ENCODE measurements at regions not wholly inside any gene's neighbourhood (a gene's known extent, or its start where the extent isn't known, plus 50 kb on each side); places are given as distances from the start of the nearest gene placed in this dataset.

DNA sequence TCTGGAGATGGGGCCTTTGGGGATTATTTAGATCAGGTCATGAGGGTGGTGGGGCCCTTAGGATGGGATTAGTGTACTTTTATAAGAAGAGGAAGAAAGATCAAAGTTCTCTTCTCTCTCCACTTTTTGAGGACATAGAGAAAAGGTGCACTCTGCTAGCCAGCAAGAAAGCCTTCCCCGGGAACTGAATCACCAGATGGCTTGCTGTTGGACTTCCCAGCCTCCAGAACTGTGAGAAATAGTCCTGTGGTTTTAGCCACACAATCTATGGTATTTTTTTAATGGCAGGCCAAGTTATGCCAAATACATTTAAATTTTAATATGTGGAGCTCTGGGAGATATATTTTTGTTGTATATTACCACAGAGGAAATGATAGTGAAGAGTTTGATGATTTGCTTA lies 385.8 kb downstream of the KLF12 start:
- peaks cover 8% of the 10 kb centered on the region for H3K36me3 Mint-ChIP-seq
- no peak for TF ChIP-seq GTF2I (CRISPR knock-in tag; conservative IDR thresholded peaks at IDR 0.05)
- TF ChIP-seq, protein P1, sequence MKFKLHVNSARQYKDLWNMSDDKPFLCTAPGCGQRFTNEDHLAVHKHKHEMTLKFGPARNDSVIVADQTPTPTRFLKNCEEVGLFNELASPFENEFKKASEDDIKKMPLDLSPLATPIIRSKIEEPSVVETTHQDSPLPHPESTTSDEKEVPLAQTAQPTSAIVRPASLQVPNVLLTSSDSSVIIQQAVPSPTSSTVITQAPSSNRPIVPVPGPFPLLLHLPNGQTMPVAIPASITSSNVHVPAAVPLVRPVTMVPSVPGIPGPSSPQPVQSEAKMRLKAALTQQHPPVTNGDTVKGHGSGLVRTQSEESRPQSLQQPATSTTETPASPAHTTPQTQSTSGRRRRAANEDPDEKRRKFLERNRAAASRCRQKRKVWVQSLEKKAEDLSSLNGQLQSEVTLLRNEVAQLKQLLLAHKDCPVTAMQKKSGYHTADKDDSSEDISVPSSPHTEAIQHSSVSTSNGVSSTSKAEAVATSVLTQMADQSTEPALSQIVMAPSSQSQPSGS (CRISPR knock-in tag; IDR thresholded peaks at IDR 0.05; ENCODE audit: borderline replicate concordance, low read depth), result no peak
- no peak for TF ChIP-seq CBFB (CRISPR knock-in tag; IDR thresholded peaks at IDR 0.05; ENCODE audit: low read depth)
- no peak for TF ChIP-seq GABPB1 (CRISPR knock-in tag; IDR thresholded peaks at IDR 0.05)
- TF ChIP-seq TEAD1 (CRISPR knock-in tag; IDR thresholded peaks at IDR 0.05), result no peak
- TF ChIP-seq, protein P2, sequence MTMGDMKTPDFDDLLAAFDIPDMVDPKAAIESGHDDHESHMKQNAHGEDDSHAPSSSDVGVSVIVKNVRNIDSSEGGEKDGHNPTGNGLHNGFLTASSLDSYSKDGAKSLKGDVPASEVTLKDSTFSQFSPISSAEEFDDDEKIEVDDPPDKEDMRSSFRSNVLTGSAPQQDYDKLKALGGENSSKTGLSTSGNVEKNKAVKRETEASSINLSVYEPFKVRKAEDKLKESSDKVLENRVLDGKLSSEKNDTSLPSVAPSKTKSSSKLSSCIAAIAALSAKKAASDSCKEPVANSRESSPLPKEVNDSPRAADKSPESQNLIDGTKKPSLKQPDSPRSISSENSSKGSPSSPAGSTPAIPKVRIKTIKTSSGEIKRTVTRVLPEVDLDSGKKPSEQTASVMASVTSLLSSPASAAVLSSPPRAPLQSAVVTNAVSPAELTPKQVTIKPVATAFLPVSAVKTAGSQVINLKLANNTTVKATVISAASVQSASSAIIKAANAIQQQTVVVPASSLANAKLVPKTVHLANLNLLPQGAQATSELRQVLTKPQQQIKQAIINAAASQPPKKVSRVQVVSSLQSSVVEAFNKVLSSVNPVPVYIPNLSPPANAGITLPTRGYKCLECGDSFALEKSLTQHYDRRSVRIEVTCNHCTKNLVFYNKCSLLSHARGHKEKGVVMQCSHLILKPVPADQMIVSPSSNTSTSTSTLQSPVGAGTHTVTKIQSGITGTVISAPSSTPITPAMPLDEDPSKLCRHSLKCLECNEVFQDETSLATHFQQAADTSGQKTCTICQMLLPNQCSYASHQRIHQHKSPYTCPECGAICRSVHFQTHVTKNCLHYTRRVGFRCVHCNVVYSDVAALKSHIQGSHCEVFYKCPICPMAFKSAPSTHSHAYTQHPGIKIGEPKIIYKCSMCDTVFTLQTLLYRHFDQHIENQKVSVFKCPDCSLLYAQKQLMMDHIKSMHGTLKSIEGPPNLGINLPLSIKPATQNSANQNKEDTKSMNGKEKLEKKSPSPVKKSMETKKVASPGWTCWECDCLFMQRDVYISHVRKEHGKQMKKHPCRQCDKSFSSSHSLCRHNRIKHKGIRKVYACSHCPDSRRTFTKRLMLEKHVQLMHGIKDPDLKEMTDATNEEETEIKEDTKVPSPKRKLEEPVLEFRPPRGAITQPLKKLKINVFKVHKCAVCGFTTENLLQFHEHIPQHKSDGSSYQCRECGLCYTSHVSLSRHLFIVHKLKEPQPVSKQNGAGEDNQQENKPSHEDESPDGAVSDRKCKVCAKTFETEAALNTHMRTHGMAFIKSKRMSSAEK (CRISPR knock-in tag; IDR thresholded peaks at IDR 0.05; ENCODE audit: borderline replicate concordance), result no peak
- no peak for TF ChIP-seq CREB1 (CRISPR knock-in tag; IDR thresholded peaks at IDR 0.05)
- TF ChIP-seq, protein P3, sequence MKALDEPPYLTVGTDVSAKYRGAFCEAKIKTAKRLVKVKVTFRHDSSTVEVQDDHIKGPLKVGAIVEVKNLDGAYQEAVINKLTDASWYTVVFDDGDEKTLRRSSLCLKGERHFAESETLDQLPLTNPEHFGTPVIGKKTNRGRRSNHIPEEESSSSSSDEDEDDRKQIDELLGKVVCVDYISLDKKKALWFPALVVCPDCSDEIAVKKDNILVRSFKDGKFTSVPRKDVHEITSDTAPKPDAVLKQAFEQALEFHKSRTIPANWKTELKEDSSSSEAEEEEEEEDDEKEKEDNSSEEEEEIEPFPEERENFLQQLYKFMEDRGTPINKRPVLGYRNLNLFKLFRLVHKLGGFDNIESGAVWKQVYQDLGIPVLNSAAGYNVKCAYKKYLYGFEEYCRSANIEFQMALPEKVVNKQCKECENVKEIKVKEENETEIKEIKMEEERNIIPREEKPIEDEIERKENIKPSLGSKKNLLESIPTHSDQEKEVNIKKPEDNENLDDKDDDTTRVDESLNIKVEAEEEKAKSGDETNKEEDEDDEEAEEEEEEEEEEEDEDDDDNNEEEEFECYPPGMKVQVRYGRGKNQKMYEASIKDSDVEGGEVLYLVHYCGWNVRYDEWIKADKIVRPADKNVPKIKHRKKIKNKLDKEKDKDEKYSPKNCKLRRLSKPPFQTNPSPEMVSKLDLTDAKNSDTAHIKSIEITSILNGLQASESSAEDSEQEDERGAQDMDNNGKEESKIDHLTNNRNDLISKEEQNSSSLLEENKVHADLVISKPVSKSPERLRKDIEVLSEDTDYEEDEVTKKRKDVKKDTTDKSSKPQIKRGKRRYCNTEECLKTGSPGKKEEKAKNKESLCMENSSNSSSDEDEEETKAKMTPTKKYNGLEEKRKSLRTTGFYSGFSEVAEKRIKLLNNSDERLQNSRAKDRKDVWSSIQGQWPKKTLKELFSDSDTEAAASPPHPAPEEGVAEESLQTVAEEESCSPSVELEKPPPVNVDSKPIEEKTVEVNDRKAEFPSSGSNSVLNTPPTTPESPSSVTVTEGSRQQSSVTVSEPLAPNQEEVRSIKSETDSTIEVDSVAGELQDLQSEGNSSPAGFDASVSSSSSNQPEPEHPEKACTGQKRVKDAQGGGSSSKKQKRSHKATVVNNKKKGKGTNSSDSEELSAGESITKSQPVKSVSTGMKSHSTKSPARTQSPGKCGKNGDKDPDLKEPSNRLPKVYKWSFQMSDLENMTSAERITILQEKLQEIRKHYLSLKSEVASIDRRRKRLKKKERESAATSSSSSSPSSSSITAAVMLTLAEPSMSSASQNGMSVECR (CRISPR knock-in tag; IDR thresholded peaks at IDR 0.05; ENCODE audit: borderline replicate concordance), result no peak
- TF ChIP-seq ZNF423 (CRISPR knock-in tag; IDR thresholded peaks at IDR 0.05), result no peak
- no peak for TF ChIP-seq ZNF263 (CRISPR knock-in tag; IDR thresholded peaks at IDR 0.05; ENCODE audit: low read depth)
- no peak for TF ChIP-seq SP1 (CRISPR knock-in tag; conservative IDR thresholded peaks at IDR 0.05)
- no peak for TF ChIP-seq TCF7 (CRISPR knock-in tag; IDR thresholded peaks at IDR 0.05; ENCODE audit: low read depth)
- TF ChIP-seq NR3C1 (CRISPR knock-in tag; conservative IDR thresholded peaks at IDR 0.05; ENCODE audit: low read depth), result no peak
- TF ChIP-seq ATF1 (CRISPR knock-in tag; IDR thresholded peaks at IDR 0.05), result no peak
- TF ChIP-seq, protein P4, sequence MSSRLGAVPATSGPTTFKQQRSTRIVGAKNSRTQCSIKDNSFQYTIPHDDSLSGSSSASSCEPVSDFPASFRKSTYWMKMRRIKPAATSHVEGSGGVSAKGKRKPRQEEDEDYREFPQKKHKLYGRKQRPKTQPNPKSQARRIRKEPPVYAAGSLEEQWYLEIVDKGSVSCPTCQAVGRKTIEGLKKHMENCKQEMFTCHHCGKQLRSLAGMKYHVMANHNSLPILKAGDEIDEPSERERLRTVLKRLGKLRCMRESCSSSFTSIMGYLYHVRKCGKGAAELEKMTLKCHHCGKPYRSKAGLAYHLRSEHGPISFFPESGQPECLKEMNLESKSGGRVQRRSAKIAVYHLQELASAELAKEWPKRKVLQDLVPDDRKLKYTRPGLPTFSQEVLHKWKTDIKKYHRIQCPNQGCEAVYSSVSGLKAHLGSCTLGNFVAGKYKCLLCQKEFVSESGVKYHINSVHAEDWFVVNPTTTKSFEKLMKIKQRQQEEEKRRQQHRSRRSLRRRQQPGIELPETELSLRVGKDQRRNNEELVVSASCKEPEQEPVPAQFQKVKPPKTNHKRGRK (CRISPR knock-in tag; IDR thresholded peaks at IDR 0.05; ENCODE audit: borderline replicate concordance), result no peak
- TF ChIP-seq SMAD3 (CRISPR knock-in tag; IDR thresholded peaks at IDR 0.05; ENCODE audit: borderline replicate concordance), result no peak
- TF ChIP-seq ZNF396 (CRISPR knock-in tag; IDR thresholded peaks at IDR 0.05; ENCODE audit: borderline replicate concordance), result no peak
- H3K4me1 Mint-ChIP-seq, result peaks cover 3% of the 10 kb centered on the region; the same call in 1 of the 2 replicates
- H3K27ac Mint-ChIP-seq, result no peak overlapping the region
- no peaks in the 10 kb centered on the region for H3K27me3 Mint-ChIP-seq (ENCODE audit: low read depth)
- peaks cover 8% of the 10 kb centered on the region for H3K9me3 Mint-ChIP-seq
- DNase-seq (ENCODE audit: low spot score), result no peak
- no peak for ATAC-seq
- ChIA-PET POLR2A (no interaction called here), CTCF (no interaction called here)
- H3K4me3 Mint-ChIP-seq, result no peak overlapping the region

Measured in WTC11 (cell line).